H9 (cell line): ENCODE measurements at regions not wholly inside any gene's neighbourhood (a gene's known extent, or its start where the extent isn't known, plus 50 kb on each side); places are given as distances from the start of the nearest gene placed in this dataset.

ENCODE experiments used
- DNase-seq: peaks from one replicate; pipeline ENCODE4 v3.0.0-alpha.2; 2017
- H2AFZ ChIP-seq: one replicate; pipeline ENCODE4 v1.6.1; 2013; ENCODE audit warnings: mild to moderate bottlenecking, low read length, control low read depth, moderate library complexity
- H2AK5ac ChIP-seq: 2 replicates; pipeline ENCODE4 v1.6.1; 2013; ENCODE audit warnings: low read length, control low read depth, mixed read lengths; ENCODE audit not compliant: insufficient read length
- H2BK120ac ChIP-seq: one replicate; pipeline ENCODE4 v1.6.1; 2013; ENCODE audit warnings: low read depth, mild to moderate bottlenecking, low read length, control low read depth, inconsistent platforms; ENCODE audit not compliant: poor library complexity, severe bottlenecking
- H2BK12ac ChIP-seq: 2 replicates; pipeline ENCODE4 v1.6.1; 2013; ENCODE audit warnings: low read length, control low read depth, mixed read lengths, low read depth; ENCODE audit not compliant: insufficient read length
- H2BK15ac ChIP-seq: 2 replicates; pipeline ENCODE4 v1.6.1; 2013; ENCODE audit warnings: low read depth, low read length, control low read depth
- H2BK20ac ChIP-seq: one replicate; pipeline ENCODE4 v1.6.1; 2013; ENCODE audit warnings: low read depth, mild to moderate bottlenecking, low read length, control low read depth, inconsistent platforms; ENCODE audit not compliant: poor library complexity, severe bottlenecking
- H2BK5ac ChIP-seq: 2 replicates; pipeline ENCODE4 v1.6.1; 2013; ENCODE audit warnings: low read length, control low read depth, mixed read lengths; ENCODE audit not compliant: insufficient read length
- H3K14ac ChIP-seq: 2 replicates; pipeline ENCODE4 v1.6.1; 2013; ENCODE audit warnings: low read length, control low read depth; ENCODE audit not compliant: insufficient read depth
- H3K18ac ChIP-seq: 2 replicates; pipeline ENCODE4 v1.6.1; 2013; ENCODE audit warnings: low read depth, mild to moderate bottlenecking, mixed read lengths, low read length, control low read depth; ENCODE audit not compliant: insufficient read length
- H3K23ac ChIP-seq: 2 replicates; pipeline ENCODE4 v1.6.1; 2013; ENCODE audit warnings: low read length, control low read depth, mixed read lengths, low read depth; ENCODE audit not compliant: insufficient read length
- H3K23me2 ChIP-seq: 2 replicates; pipeline ENCODE4 v1.6.1; 2013; ENCODE audit warnings: low read depth, mild to moderate bottlenecking, mixed read lengths, low read length, control low read depth; ENCODE audit not compliant: insufficient read length, poor library complexity, severe bottlenecking
- H3K27ac ChIP-seq: 2 replicates; pipeline ENCODE4 v1.5.1; 2013; ENCODE audit warnings: low read length, control low read depth, mixed read lengths, low read depth; ENCODE audit not compliant: insufficient read length
- H3K27me3 ChIP-seq: 2 replicates; pipeline ENCODE4 v1.6.1; 2013; ENCODE audit warnings: low read length, control low read depth, inconsistent platforms; ENCODE audit not compliant: insufficient read depth
- H3K4ac ChIP-seq: 2 replicates; pipeline ENCODE4 v1.6.1; 2013; ENCODE audit warnings: low read depth, mild to moderate bottlenecking, control low read depth, inconsistent platforms, low read length, moderate library complexity
- H3K4me1 ChIP-seq: 2 replicates; pipeline ENCODE4 v1.6.1; 2013; ENCODE audit warnings: low read length, control low read depth, inconsistent platforms; ENCODE audit not compliant: insufficient read depth
- H3K4me2 ChIP-seq: 2 replicates; pipeline ENCODE4 v1.6.1; 2013; ENCODE audit warnings: low read length, control low read depth, mixed read lengths; ENCODE audit not compliant: insufficient read length, insufficient read depth
- H3K56ac ChIP-seq: 2 replicates; pipeline ENCODE4 v1.6.1; 2013; ENCODE audit warnings: low read depth, mild to moderate bottlenecking, mixed read lengths, low read length, control low read depth; ENCODE audit not compliant: insufficient read length
- H3K79me1 ChIP-seq: 2 replicates; pipeline ENCODE4 v1.6.1; 2013; ENCODE audit warnings: low read depth, mild to moderate bottlenecking, moderate library complexity, low read length, control low read depth, inconsistent platforms; ENCODE audit not compliant: insufficient read depth, poor library complexity, severe bottlenecking
- H3K79me2 ChIP-seq: 2 replicates; pipeline ENCODE4 v1.6.1; 2013; ENCODE audit warnings: low read length, control low read depth, inconsistent platforms; ENCODE audit not compliant: insufficient read depth
- H3K9ac ChIP-seq: 2 replicates; pipeline ENCODE4 v1.6.1; 2013; ENCODE audit warnings: low read length, control low read depth, mixed read lengths; ENCODE audit not compliant: insufficient read length; ENCODE audit errors: extremely low read depth
- H3K9me3 ChIP-seq: one replicate; pipeline ENCODE4 v1.6.1; 2013; ENCODE audit warnings: low read depth, low read length, inconsistent platforms; ENCODE audit not compliant: control insufficient read depth
- H3T11ph ChIP-seq: one replicate; pipeline ENCODE4 v1.6.1; 2013; ENCODE audit warnings: mild to moderate bottlenecking, low read length, control low read depth, inconsistent platforms
- H4K20me1 ChIP-seq: one replicate; pipeline ENCODE4 v1.6.1; 2013; ENCODE audit not compliant: control insufficient read depth, insufficient read length, insufficient read depth
- H4K5ac ChIP-seq: 2 replicates; pipeline ENCODE4 v1.6.1; 2013; ENCODE audit warnings: low read depth, mild to moderate bottlenecking, mixed read lengths, low read length, control low read depth; ENCODE audit not compliant: insufficient read length
- H4K8ac ChIP-seq: replicated peaks from 2 replicates; pipeline ENCODE4 v1.6.1; 2013; ENCODE audit warnings: low read length, control low read depth, mixed read lengths, low read depth; ENCODE audit not compliant: insufficient read length
- H4K91ac ChIP-seq: 2 replicates; pipeline ENCODE4 v1.6.1; 2013; ENCODE audit warnings: low read depth, mild to moderate bottlenecking, moderate library complexity, mixed read lengths, low read length, control low read depth; ENCODE audit not compliant: insufficient read length
- H3K27ac Mint-ChIP-seq, 3 experiments: 2 replicates in 2 of 3; 3 replicates in 1 of 3; pipeline ENCODE4 v1.8.0; 2020 to 2021; ENCODE audit warnings: mixed read lengths in 3 of 3, mild to moderate bottlenecking in 1 of 3, moderate library complexity in 1 of 3
- H3K27me3 Mint-ChIP-seq: 2 replicates; pipeline ENCODE4 v1.8.0; 2021; ENCODE audit warnings: low read depth, mild to moderate bottlenecking, moderate library complexity, mixed read lengths
- H3K36me3 Mint-ChIP-seq, 3 experiments: 2 replicates in 2 of 3; 3 replicates in 1 of 3; pipeline ENCODE4 v1.8.0; 2020 to 2021; ENCODE audit warnings: low read depth in 3 of 3, mixed read lengths in 3 of 3; ENCODE audit not compliant: insufficient read depth in 1 of 3
- H3K4me1 Mint-ChIP-seq, 2 experiments: 2 replicates each; pipeline ENCODE4 v1.8.0; 2020; ENCODE audit warnings: mixed read lengths in 2 of 2
- H3K4me3 Mint-ChIP-seq, 2 experiments: 2 replicates in 1 of 2; 3 replicates in 1 of 2; pipeline ENCODE4 v1.8.0; 2020 to 2021; ENCODE audit warnings: mild to moderate bottlenecking in 2 of 2, mixed read lengths in 2 of 2, moderate library complexity in 1 of 2
- H3K9me3 Mint-ChIP-seq, 2 experiments: 2 replicates in 1 of 2; 3 replicates in 1 of 2; pipeline ENCODE4 v1.8.0; 2020; ENCODE audit warnings: mild to moderate bottlenecking in 2 of 2, mixed read lengths in 2 of 2, moderate library complexity in 1 of 2
- WGBS: extraction: QIAGEN DNeasy Blood & Tissue Kit; methylation state at CpG from one replicate; pipeline ENCODE4 v1.1.7; 2013; ENCODE audit warnings: missing lambda C conversion rate, low lambda C conversion rate, mixed read lengths; ENCODE audit not compliant: insufficient read length; ENCODE audit errors: extremely low coverage; 5-methylcytosine and 5-hydroxymethylcytosine counted together
- TF ChIP-seq, protein P1 (sequence below): fragments of 200-600 bp; sonication (generic); conservative IDR thresholded peaks from 3 replicates; pipeline ENCODE4 v1.8.0; 2021; ENCODE audit warnings: antibody characterized with exemption, mild to moderate bottlenecking

DNA sequence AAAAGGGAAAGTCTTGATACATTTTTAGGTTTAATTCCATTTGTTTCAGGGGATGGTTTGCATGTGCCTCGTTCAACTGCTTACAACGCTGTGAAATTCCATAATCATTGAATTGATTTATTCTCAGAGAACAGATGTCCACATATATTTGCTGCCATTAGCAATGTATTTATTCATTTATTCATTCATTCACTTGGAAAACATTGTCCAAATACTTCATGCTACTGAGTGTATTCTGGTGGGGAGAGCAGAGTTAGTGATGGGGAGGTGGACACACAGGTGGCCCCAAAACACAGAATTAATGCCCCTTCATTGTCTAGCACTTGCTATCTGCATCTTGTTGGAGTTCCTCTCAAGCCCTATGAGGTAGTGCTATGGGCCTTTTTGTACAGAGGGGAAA lies 141.2 kb upstream of the PARP11 start:
- H3K27me3 ChIP-seq = no peaks in the 10 kb centered on the region
- TF ChIP-seq, protein P1, sequence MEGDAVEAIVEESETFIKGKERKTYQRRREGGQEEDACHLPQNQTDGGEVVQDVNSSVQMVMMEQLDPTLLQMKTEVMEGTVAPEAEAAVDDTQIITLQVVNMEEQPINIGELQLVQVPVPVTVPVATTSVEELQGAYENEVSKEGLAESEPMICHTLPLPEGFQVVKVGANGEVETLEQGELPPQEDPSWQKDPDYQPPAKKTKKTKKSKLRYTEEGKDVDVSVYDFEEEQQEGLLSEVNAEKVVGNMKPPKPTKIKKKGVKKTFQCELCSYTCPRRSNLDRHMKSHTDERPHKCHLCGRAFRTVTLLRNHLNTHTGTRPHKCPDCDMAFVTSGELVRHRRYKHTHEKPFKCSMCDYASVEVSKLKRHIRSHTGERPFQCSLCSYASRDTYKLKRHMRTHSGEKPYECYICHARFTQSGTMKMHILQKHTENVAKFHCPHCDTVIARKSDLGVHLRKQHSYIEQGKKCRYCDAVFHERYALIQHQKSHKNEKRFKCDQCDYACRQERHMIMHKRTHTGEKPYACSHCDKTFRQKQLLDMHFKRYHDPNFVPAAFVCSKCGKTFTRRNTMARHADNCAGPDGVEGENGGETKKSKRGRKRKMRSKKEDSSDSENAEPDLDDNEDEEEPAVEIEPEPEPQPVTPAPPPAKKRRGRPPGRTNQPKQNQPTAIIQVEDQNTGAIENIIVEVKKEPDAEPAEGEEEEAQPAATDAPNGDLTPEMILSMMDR = no peak
- peaks cover 2% of the 10 kb centered on the region for H3K23me2 ChIP-seq
- H3K4me3 Mint-ChIP-seq = no peak overlapping the region; a peak in 1 of 5 replicates
- no peak overlapping the region for H3K4ac ChIP-seq
- H3K9ac ChIP-seq = no peak overlapping the region
- H3K4me1 Mint-ChIP-seq = peaks cover 10 to 25% of the 10 kb centered on the region in 2 experiments
- no peak overlapping the region for H2BK12ac ChIP-seq
- H3K27ac Mint-ChIP-seq = no peak overlapping the region; a peak in 1 of 7 replicates
- DNase-seq = no peak
- H4K20me1 ChIP-seq = no peaks in the 10 kb centered on the region
- H3K9me3 ChIP-seq = no peaks in the 10 kb centered on the region
- no peak overlapping the region for H2AK5ac ChIP-seq
- H3K4me1 ChIP-seq = peaks cover 4% of the 10 kb centered on the region; the same call in 1 of the 2 replicates
- H4K5ac ChIP-seq = no peak overlapping the region
- no peak overlapping the region for H3K14ac ChIP-seq
- H3K4me2 ChIP-seq = no peak overlapping the region
- H2BK20ac ChIP-seq = no peak overlapping the region
- WGBS = no CpG with 5 or more reads among the region's 2 CpGs
- H2AFZ ChIP-seq = no peak overlapping the region
- peaks cover 0 to 4% of the 10 kb centered on the region in 2 experiments; a peak in 1 of 5 replicates for H3K9me3 Mint-ChIP-seq
- H2BK120ac ChIP-seq = no peak overlapping the region
- H3K18ac ChIP-seq = no peak overlapping the region
- H3K36me3 Mint-ChIP-seq = peaks cover 0 to 4% (median 0%) of the 10 kb centered on the region in 3 experiments; a peak in 3 of 7 replicates
- H4K8ac ChIP-seq = no peak overlapping the region
- H3K79me1 ChIP-seq = no peaks in the 10 kb centered on the region
- H3K27ac ChIP-seq = no peak overlapping the region
- H3K56ac ChIP-seq = no peak overlapping the region
- H3K23ac ChIP-seq = no peak overlapping the region
- H4K91ac ChIP-seq = no peak overlapping the region
- peaks cover 10% of the 10 kb centered on the region for H3K27me3 Mint-ChIP-seq
- H2BK15ac ChIP-seq = no peak overlapping the region
- no peak overlapping the region for H2BK5ac ChIP-seq
- H3T11ph ChIP-seq = no peak overlapping the region
- H3K79me2 ChIP-seq = no peaks in the 10 kb centered on the region
